ENCODE measurements at regions not wholly inside any gene's neighbourhood (a gene's known extent, or its start where the extent isn't known, plus 50 kb on each side); places are given as distances from the start of the nearest gene placed in this dataset.

DNA sequence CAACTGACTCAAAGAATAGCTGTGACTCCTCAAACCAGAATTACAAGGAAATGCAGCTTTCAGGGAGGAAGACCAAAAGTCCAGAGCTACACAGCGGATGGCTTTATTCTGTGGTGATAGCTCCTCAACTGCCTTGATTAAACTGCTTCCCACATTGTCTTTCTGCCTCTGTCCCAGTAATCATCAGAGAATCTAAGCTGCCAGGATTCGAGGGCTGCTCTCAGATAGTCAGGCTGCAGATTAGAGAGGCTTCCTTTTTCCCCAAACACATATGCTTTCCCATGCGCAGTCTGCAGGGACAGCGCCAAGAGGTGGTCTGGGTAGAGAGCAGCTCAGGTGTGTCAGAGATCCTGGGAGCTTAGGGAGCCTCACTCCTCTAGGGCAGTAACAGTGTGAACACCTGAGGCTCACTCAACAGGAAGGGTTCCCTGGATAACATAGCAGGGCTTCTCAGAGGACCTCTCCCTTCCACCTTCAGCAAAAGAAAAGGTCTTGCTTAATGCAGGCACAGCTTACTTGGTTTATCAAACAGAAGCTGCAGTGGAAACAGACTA, 439.9 kb upstream of the TLE4 start:
- no peak overlapping the region for H3K4me3 ChIP-seq (replicated peaks in 1 of 3; ENCODE audit: insufficient read depth in 1 of 3, low read depth in 1 of 3, low read length in 3 of 3)
- no peak overlapping the region for H3K27ac ChIP-seq (ENCODE audit: insufficient read depth, low read depth, low read length)
- TF ChIP-seq EZH2 (IDR thresholded peaks at IDR 0.05; ENCODE audit: borderline replicate concordance, low read depth, low read length, severe bottlenecking) (no peak), JUN (IDR thresholded peaks at IDR 0.05; ENCODE audit: borderline replicate concordance, insufficient read depth, insufficient read length, low read depth) (no peak), FOS (IDR thresholded peaks at IDR 0.05; ENCODE audit: borderline replicate concordance, insufficient read depth, low read length) (no peak)
- TF ChIP-seq, protein P1, sequence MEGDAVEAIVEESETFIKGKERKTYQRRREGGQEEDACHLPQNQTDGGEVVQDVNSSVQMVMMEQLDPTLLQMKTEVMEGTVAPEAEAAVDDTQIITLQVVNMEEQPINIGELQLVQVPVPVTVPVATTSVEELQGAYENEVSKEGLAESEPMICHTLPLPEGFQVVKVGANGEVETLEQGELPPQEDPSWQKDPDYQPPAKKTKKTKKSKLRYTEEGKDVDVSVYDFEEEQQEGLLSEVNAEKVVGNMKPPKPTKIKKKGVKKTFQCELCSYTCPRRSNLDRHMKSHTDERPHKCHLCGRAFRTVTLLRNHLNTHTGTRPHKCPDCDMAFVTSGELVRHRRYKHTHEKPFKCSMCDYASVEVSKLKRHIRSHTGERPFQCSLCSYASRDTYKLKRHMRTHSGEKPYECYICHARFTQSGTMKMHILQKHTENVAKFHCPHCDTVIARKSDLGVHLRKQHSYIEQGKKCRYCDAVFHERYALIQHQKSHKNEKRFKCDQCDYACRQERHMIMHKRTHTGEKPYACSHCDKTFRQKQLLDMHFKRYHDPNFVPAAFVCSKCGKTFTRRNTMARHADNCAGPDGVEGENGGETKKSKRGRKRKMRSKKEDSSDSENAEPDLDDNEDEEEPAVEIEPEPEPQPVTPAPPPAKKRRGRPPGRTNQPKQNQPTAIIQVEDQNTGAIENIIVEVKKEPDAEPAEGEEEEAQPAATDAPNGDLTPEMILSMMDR (IDR thresholded peaks at IDR 0.05; ENCODE audit: extremely low read depth in 1 of 2, insufficient read depth in 1 of 2, low read depth in 1 of 2, low read length in 2 of 2), result no peak
- H3K36me3 ChIP-seq (ENCODE audit: control insufficient read depth in 2 of 2, extremely low read depth in 1 of 2, insufficient read depth in 2 of 2, low read length in 2 of 2), result no peaks in the 10 kb centered on the region
- H3K9ac ChIP-seq (replicated peaks; ENCODE audit: extremely low read depth, insufficient read depth, low read length), result no peak overlapping the region
- H3K9me3 ChIP-seq (replicated peaks; ENCODE audit: control insufficient read depth, insufficient read depth, low read length), result no peaks in the 10 kb centered on the region
- H4K20me1 ChIP-seq (replicated peaks; ENCODE audit: control insufficient read depth, extremely low read depth, insufficient read depth, low read length), result no peaks in the 10 kb centered on the region
- no TSS peak for BruUV-seq (replicated peaks)
- no peaks in the 10 kb centered on the region for H3K4me1 ChIP-seq (ENCODE audit: control insufficient read depth, extremely low read depth, insufficient read depth, low read length)
- ChIA-PET POLR2A (no interaction called here), CTCF (interaction anchor here (0.7 to 3.0 kb wide), 7 partner anchors 12 to 1044 kb away, joined by 3 to 9 read pairs (median 4); no protein-coding TSS in a partner anchor)
- FAIRE-seq (no peak), DNase-seq (ENCODE audit: low read depth, low spot score) (no peak)
- H3K79me2 ChIP-seq (ENCODE audit: control insufficient read depth, insufficient read depth, low read length), result no peaks in the 10 kb centered on the region
- dilution Hi-C loops (cut with MboI; ENCODE audit: extremely low pct_ligation_motif_present, low sequenced_read_pairs), result no loop called here
- no peak overlapping the region for H2AFZ ChIP-seq (ENCODE audit: low read depth, low read length)
- H3K4me2 ChIP-seq (ENCODE audit: insufficient read depth, low read length), result no peak overlapping the region
- no peaks in the 10 kb centered on the region for H3K9me1 ChIP-seq (replicated peaks; ENCODE audit: control insufficient read depth, extremely low read depth, insufficient read depth, low read length)
- intact Hi-C loops (cut with micrococcal nuclease), result loop anchor here (5.0 kb wide), 4 partner anchors 100 to 1045 kb away; partner anchors contain the start of gene TLE4
- no peaks in the 10 kb centered on the region for H3K27me3 ChIP-seq (ENCODE audit: control insufficient read depth in 2 of 2, insufficient read depth in 2 of 2, low read length in 2 of 2)

DNA sequence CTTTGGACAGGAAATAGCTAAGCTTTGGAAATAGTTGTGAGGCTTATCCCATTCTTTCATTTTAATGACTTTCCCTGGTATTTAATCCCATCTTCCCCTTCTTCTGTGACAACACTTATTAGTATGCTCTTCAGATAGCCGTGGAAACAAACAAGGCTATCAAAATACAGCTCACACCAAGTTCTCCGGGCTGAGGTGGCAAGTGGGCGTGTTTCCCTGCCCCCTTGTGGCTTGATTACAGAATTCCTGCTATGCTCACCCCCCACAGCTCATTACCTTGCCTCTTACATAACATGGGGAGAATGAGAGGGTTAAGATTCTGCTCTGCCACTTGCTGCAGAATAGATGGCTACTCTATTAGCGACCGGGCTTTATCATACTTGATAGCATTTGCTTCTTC, 437.1 kb upstream of the TLE4 start:
- ChIA-PET CTCF (interaction anchor here (0.6 to 1.9 kb wide), 29 partner anchors 10 to 695 kb away, joined by 3 to 40 read pairs (median 3); no protein-coding TSS in a partner anchor), POLR2A (no interaction called here)
- Histone ChIP-seq H3K9me3 (replicated peaks; ENCODE audit: control insufficient read depth, insufficient read depth, low read length) (no peaks in the 10 kb centered on the region), H2AFZ (ENCODE audit: low read depth, low read length) (peak overlapping the region; percentile 39), H4K20me1 (replicated peaks; ENCODE audit: control insufficient read depth, extremely low read depth, insufficient read depth, low read length) (no peaks in the 10 kb centered on the region), H3K4me2 (ENCODE audit: insufficient read depth, low read length) (no peak overlapping the region), H3K36me3 (ENCODE audit: control insufficient read depth in 2 of 2, extremely low read depth in 1 of 2, insufficient read depth in 2 of 2, low read length in 2 of 2) (no peaks in the 10 kb centered on the region), H3K27ac (ENCODE audit: insufficient read depth, low read depth, low read length) (no peak overlapping the region), H3K27me3 (ENCODE audit: control insufficient read depth in 2 of 2, insufficient read depth in 2 of 2, low read length in 2 of 2) (no peaks in the 10 kb centered on the region), H3K4me3 (replicated peaks in 1 of 3; ENCODE audit: insufficient read depth in 1 of 3, low read depth in 1 of 3, low read length in 3 of 3) (no peak overlapping the region), H3K79me2 (ENCODE audit: control insufficient read depth, insufficient read depth, low read length) (no peaks in the 10 kb centered on the region), H3K9me1 (replicated peaks; ENCODE audit: control insufficient read depth, extremely low read depth, insufficient read depth, low read length) (no peaks in the 10 kb centered on the region), H3K4me1 (ENCODE audit: control insufficient read depth, extremely low read depth, insufficient read depth, low read length) (no peaks in the 10 kb centered on the region), H3K9ac (replicated peaks; ENCODE audit: extremely low read depth, insufficient read depth, low read length) (no peak overlapping the region)
- no TSS peak for BruUV-seq (replicated peaks)
- FAIRE-seq, result peak; percentile 70
- TF ChIP-seq FOS (IDR thresholded peaks at IDR 0.05; ENCODE audit: borderline replicate concordance, insufficient read depth, low read length), result no peak
- TF ChIP-seq, protein P1 (IDR thresholded peaks at IDR 0.05; ENCODE audit: extremely low read depth in 1 of 2, insufficient read depth in 1 of 2, low read depth in 1 of 2, low read length in 2 of 2), result peak; percentile 42 to 45
- no peak for TF ChIP-seq JUN (IDR thresholded peaks at IDR 0.05; ENCODE audit: borderline replicate concordance, insufficient read depth, insufficient read length, low read depth)
- TF ChIP-seq GATA2 (IDR thresholded peaks at IDR 0.05; ENCODE audit: insufficient read depth, insufficient read length, low read depth, low read length), result no peak
- TF ChIP-seq, protein P2, sequence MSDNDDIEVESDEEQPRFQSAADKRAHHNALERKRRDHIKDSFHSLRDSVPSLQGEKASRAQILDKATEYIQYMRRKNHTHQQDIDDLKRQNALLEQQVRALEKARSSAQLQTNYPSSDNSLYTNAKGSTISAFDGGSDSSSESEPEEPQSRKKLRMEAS (IDR thresholded peaks at IDR 0.05; ENCODE audit: insufficient read depth, insufficient read length), result no peak
- no peak for TF ChIP-seq MYC (IDR thresholded peaks at IDR 0.05; ENCODE audit: low read depth, low read length)
- DNase-seq (ENCODE audit: low read depth, low spot score), result peak; percentile 50
- intact Hi-C loops (cut with micrococcal nuclease) (loop anchor here (1.0 to 5.0 kb wide), 7 partner anchors 98 to 1043 kb away; partner anchors contain the start of gene TLE4), dilution Hi-C loops (cut with MboI; ENCODE audit: extremely low pct_ligation_motif_present, low sequenced_read_pairs) (no loop called here)
